ENCODE measurements at regions not wholly inside any gene's neighbourhood (a gene's known extent, or its start where the extent isn't known, plus 50 kb on each side); places are given as distances from the start of the nearest gene placed in this dataset.

- no peak for TF ChIP-seq ZFP3 (CRISPR knock-in tag; IDR thresholded peaks at IDR 0.05)
- no peak for TF ChIP-seq TCF4 (CRISPR knock-in tag; IDR thresholded peaks at IDR 0.05; ENCODE audit: borderline replicate concordance)
- TF ChIP-seq ZNF565 (CRISPR knock-in tag; conservative IDR thresholded peaks at IDR 0.05; ENCODE audit: low read depth) = no peak
- TF ChIP-seq ZNF70 (CRISPR knock-in tag; IDR thresholded peaks at IDR 0.05) = no peak
- TF ChIP-seq PPARA (CRISPR knock-in tag; IDR thresholded peaks at IDR 0.05; ENCODE audit: borderline replicate concordance) = no peak
These were observed 392.2 kb downstream of the ACTR3B start for GRCh38 chr7:153151766-153152165.

All from SK-N-SH treated with all-trans-retinoic acid at 6 μM for 48 hours (cell line).